Right cardiac atrium (tissue), 5 donors: ENCODE measurements at regions not wholly inside any gene's neighbourhood (a gene's known extent, or its start where the extent isn't known, plus 50 kb on each side); places are given as distances from the start of the nearest gene placed in this dataset.
"Not testable (repeated sequence)": the region's sequence is repeated elsewhere in the genome, so short reads cannot be mapped to it uniquely, and the experiment has no call there.

ENCODE experiments used
- ATAC-seq, 2 donors: fragments of 200-7000 bp; cut with Tn5 transposase; one replicate each; pipeline versions ENCODE4 v1.8.0 to v1.9.1; 2020; ENCODE audit warnings: moderate library complexity in 2 of 2, mild to moderate bottlenecking in 1 of 2
- DNase-seq, 3 donors: peaks; one replicate each; pipeline ENCODE4 v3.0.0-alpha.2; 2020
- H3K27ac ChIP-seq: one replicate; pipeline ENCODE4 v1.5.1; 2013; ENCODE audit warnings: mild to moderate bottlenecking, low read length, control low read depth, moderate library complexity
- H3K27me3 ChIP-seq: one replicate; pipeline ENCODE4 v1.6.1; 2013; ENCODE audit not compliant: control insufficient read depth, insufficient read depth
- H3K4me1 ChIP-seq: one replicate; pipeline ENCODE4 v1.6.1; 2013; ENCODE audit warnings: low read length; ENCODE audit not compliant: control insufficient read depth, insufficient read depth
- H3K4me3 ChIP-seq: one replicate; pipeline ENCODE4 v1.5.1; 2013; ENCODE audit warnings: low read length, control low read depth
- H3K9me3 ChIP-seq: one replicate; pipeline ENCODE4 v1.6.1; 2013; ENCODE audit warnings: low read length; ENCODE audit not compliant: control insufficient read depth
- WGBS: extraction: QIAGEN DNeasy Blood & Tissue Kit; methylation state at CpG from one replicate; pipeline ENCODE4 v1.1.7; 2013; 5-methylcytosine and 5-hydroxymethylcytosine counted together
- intact Hi-C, 4 donors: fragments of 100-400 bp; cut with DNase I; formaldehyde crosslinking; loops; one replicate each; pipeline versions ENCODE4 v1.11.0 to v1.14.0; 2022 to 2023
- donor health status: healthy with polysubstance abuse.
- donor health status: DM: no; HTN: yes; CAD: no.
- donor health status: DM: no; HTN: no; CAD: no.
- donor health status: DM: no; HTN: yes; CAD: no; lungs with severe emphysema.
- donor health status: DM: yes; HTN: yes; CAD: no.

DNA sequence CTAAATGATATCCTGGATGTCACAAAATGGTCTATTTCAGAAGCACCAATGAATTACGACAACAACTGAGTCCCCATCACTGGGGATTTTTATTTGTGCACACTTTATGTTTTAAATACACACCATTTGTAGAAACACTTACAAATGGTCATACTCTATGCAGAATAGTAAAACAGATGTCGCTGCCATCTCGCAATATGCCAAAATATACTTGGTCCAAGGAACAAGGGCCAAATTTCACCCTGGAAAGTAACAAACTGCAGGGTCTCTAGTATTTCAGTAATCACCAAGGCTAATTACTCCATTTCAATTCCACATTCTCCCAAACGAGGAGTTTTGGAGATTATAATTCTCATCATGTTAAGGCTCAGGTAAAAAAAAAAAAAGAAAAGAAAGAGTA, 215.2 kb downstream of the LMBRD1 start:
- WGBS, result 85% methylated on average over 4 of the region's 4 CpGs
- intact Hi-C loops, result no loop called here
- no peak overlapping the region for H3K4me3 ChIP-seq
- H3K9me3 ChIP-seq, result no peaks in the 10 kb centered on the region
- no peaks in the 10 kb centered on the region for H3K27me3 ChIP-seq
- ATAC-seq, result no peak
- no peak for DNase-seq
- H3K27ac ChIP-seq, result no peak overlapping the region
- no peaks in the 10 kb centered on the region for H3K4me1 ChIP-seq

DNA sequence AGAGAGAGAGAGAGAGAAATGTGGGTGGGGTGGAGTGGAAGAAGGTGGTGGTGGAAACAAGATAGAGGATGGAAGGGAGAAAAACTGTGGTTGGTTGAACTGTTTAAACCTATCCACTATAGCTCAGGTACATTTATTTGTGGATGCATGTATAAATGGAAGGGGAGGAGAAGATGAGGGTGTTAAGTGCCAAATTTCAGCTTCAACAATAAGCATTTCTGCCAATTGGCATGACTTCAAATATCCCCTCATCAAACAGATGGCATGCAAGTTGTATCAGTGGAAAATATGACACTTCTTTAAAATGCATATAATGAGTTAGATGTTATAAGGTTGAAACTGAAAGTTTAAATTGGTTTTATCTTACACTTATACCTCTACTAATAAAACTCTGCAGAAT, 216.1 kb downstream of the LMBRD1 start:
- intact Hi-C loops, result no loop called here
- Histone ChIP-seq H3K4me1 (no peaks in the 10 kb centered on the region), H3K4me3 (no peak overlapping the region), H3K27me3 (no peaks in the 10 kb centered on the region), H3K9me3 (no peaks in the 10 kb centered on the region), H3K27ac (no peak overlapping the region)
- no peak for DNase-seq
- no peak for ATAC-seq

DNA sequence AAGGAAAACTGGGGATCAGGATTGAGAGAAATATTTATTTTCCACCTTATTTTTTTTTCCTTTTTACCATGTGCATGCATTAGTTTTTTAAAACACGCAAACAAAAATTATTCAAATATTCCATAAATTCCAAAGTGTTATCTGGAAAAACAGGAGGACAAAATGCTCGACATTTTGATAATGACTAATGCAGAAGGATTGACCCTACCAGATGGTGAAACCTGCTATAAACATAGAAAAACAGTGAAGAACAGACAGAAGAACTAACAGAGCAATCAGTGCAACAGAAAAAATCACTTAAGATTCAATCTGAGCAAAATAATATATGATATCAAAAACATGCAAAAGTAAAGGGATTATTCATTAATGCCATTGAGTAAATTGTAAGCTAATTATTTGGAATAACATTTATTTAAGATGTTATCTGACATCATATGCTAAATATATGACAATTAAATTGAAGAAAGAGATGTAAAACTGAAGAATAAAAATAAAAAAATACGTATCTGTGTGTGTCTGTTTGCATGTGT, 218.4 kb downstream of the LMBRD1 start:
- no peak for ATAC-seq
- DNase-seq, result no peak
- H3K27me3 ChIP-seq, result no peaks in the 10 kb centered on the region
- 55% methylated on average over 3 of the region's 3 CpGs for WGBS
- intact Hi-C loops, result no loop called here
- no peaks in the 10 kb centered on the region for H3K9me3 ChIP-seq
- H3K4me1 ChIP-seq, result no peaks in the 10 kb centered on the region
- H3K4me3 ChIP-seq, result no peak overlapping the region
- H3K27ac ChIP-seq, result no peak overlapping the region

DNA sequence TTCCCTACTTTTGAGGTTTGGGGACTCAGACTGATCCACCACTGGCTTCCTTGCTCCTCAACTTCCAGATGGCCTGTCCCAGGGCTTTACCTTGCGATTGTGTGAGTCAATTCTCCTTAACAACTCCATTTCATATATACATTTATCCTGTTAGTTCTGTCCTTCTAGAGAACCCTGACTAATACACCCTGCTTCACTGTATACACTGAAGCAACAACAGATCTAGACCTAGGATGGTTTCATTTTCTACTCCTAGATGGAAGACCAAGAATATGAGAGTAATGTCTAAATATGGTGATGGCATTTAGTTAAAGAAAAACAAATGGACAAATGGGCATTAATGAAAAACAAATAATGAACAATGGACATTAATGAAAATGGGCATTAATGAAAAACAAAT, 225.6 kb downstream of the LMBRD1 start:
- Histone ChIP-seq H3K4me1 (no peaks in the 10 kb centered on the region), H3K27me3 (no peaks in the 10 kb centered on the region), H3K27ac (no peak overlapping the region), H3K4me3 (no peak overlapping the region), H3K9me3 (no peaks in the 10 kb centered on the region)
- DNase-seq (no peak), ATAC-seq (no peak)
- intact Hi-C loops, result no loop called here
- WGBS, result 81% methylated on average over 1 of the region's 1 CpG

DNA sequence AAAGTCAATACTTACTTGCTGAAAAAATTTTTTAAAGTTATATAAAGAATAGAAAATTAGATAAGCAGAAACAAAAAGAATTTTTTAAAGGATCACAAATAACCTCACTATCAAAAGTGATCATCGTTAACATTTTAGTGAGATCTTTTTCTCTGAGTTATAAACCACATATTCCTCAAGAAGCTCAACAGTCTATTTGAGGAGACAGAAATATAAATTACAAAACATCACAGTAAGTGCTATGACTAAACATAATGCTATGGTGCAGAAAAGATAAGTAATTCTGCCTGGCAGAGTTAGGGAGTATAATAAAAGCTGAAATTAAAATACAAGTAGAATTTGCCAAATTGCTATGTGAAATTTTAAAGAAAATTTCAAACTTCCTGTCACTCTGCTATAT, 226.7 kb downstream of the LMBRD1 start:
- DNase-seq (no peak), ATAC-seq (no peak)
- 92% methylated on average over 1 of the region's 1 CpG for WGBS
- Histone ChIP-seq H3K4me1 (no peaks in the 10 kb centered on the region), H3K9me3 (no peaks in the 10 kb centered on the region), H3K27ac (no peak overlapping the region), H3K4me3 (no peak overlapping the region), H3K27me3 (no peaks in the 10 kb centered on the region)
- intact Hi-C loops, result no loop called here

DNA sequence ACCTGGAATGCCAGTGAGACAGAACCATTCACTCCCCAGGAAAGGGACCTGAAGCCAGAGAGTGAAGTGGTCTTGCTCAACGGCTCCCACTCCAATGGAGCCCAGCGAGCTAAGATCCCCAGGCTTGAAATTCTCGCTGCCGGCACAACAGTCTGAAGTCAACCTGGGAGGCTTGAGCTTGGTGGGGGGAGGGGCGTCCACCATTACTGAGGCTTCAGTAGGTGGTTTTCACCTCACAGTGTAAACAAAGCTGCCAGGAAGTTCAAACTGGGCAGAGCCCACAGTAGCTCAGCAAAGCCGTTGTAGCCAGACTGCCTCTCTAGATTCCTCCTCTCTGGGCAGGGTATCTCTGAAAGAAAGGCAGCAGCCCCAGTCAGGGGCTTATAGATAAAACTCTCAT, 236.2 kb downstream of the LMBRD1 start:
- H3K4me1 ChIP-seq, DNase-seq, H3K4me3 ChIP-seq, H3K9me3 ChIP-seq, H3K27me3 ChIP-seq, ATAC-seq, H3K27ac ChIP-seq, intact Hi-C loops: not testable (repeated sequence)
- WGBS, result 79% methylated on average over 6 of the region's 6 CpGs

DNA sequence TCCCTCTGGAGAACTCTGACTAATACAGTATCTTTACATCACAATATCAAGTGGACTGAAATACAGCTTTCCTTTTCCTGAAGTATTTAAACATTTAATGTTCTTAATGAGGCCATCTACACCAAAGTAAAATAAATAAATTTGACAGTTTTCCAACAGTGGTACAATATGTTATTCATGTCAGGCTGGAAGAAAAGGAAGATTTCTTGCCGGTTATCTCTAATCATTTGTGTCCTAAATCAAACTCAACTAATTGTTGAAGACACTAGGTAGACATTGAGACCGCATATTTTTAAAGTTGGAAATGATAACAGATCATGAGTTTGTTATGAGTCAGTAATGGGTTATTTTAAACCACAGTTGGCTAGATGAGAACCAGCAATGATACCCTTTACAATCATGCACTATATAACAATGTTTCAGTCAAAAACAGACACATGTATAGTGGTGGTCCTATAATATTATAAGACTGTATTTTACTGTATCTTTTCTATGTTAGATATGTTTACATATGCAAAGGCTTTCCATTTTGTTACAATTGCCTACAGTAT, 241.6 kb downstream of the LMBRD1 start:
- Histone ChIP-seq H3K4me3 (no peak overlapping the region), H3K4me1 (no peaks in the 10 kb centered on the region), H3K27me3 (no peaks in the 10 kb centered on the region), H3K9me3 (no peaks in the 10 kb centered on the region), H3K27ac (no peak overlapping the region)
- intact Hi-C loops, result no loop called here
- DNase-seq (no peak), ATAC-seq (no peak)
- 84% methylated on average over 2 of the region's 2 CpGs for WGBS

DNA sequence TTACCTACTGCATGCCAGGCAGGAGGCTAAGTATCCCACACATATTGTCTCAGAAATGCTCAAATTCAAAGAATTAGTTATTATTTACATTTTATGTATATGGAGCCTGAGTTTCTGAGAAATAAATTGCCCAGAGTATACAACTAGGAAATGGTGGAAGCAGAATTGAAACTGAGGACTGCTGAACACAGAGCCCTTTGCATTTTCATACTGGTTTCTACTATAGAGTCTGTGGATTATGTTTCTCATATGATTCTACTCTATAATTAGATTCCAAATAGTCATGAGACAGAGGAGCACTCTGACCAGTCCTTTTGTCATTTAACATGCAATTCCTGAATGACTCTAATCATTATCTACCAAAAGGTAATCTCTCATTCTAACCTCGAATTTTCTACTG, 254.3 kb downstream of the LMBRD1 start:
- ATAC-seq, result no peak
- no peak for DNase-seq
- Histone ChIP-seq H3K27me3 (no peaks in the 10 kb centered on the region), H3K27ac (no peak overlapping the region), H3K9me3 (no peaks in the 10 kb centered on the region), H3K4me3 (no peak overlapping the region), H3K4me1 (no peaks in the 10 kb centered on the region)
- 49% methylated on average over 1 of the region's 1 CpG for WGBS
- intact Hi-C loops, result no loop called here

DNA sequence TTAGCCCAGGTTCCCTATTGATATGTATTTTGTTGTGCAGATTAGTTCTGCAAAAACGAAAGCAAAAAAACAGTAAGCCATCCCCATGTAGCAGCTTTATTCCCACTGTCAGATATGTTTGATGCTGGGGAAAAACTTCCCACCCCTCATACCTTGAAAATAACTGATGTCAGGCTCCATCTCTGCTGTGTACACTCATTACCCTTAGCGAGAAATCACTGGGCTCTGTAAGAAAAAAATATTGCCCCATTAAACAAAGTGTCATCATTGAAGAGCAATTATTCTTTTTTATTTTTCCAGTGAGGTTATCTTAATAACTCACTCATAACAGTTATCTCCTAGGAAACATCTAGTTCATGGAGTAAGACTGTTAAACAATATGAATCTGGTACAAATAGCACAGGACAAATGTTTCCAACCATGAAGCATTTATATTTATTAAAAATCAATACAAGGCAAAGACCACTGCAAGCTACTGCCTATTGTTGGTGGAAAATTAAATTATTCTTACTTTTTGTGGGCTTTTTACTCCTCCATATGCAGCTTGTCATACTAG, 268.8 kb downstream of the LMBRD1 start:
- no peak for DNase-seq
- Histone ChIP-seq H3K27me3 (no peaks in the 10 kb centered on the region), H3K9me3 (no peaks in the 10 kb centered on the region), H3K4me1 (no peaks in the 10 kb centered on the region), H3K27ac (no peak overlapping the region), H3K4me3 (no peak overlapping the region)
- WGBS, result 62% methylated on average over 2 of the region's 2 CpGs
- intact Hi-C loops, result no loop called here
- ATAC-seq, result no peak

DNA sequence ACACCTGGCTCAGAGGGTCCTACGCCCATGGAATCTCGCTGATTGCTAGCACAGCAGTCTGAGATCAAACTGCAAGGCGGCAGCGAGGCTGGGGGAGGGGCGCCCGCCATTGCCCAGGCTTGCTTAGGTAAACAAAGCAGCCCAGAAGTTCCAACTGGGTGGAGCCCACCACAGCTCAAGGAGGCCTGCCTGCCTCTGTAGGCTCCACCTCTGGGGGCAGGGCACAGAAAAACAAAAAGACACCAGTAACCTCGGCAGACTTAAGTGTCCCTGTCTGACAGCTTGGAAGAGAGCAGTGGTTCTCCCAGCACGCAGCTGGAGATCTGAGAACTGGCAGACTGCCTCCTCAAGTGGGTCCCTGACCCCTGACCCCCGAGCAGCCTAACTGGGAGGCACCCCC, 281.3 kb downstream of the LMBRD1 start:
- not testable (repeated sequence) for H3K4me3 ChIP-seq
- WGBS, result 50% methylated on average over 3 of the region's 9 CpGs

DNA sequence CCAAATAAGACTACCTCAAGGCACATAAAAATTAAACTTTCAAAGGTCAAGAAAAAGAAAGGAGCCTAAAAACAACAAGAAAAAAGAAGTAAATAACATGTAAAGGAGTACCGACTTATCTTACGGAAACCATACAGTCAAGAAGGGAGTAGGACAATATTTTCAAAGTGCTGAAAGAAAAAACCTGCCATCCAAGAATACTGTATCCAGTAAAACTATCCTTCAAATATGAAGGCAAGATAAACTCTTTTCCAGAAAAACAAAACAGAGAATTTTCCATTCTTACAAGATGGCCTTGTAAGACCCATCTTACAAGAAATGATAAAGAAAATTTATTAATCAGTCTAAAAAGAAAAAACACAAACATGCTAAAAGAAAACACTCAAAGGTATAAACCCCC, 302.2 kb downstream of the LMBRD1 start:
- ATAC-seq (no peak), DNase-seq (no peak)
- Histone ChIP-seq H3K4me3 (no peak overlapping the region), H3K4me1 (no peaks in the 10 kb centered on the region), H3K9me3 (no peaks in the 10 kb centered on the region), H3K27ac (no peak overlapping the region), H3K27me3 (no peaks in the 10 kb centered on the region)
- intact Hi-C loops, result no loop called here
- WGBS, result 98% methylated on average over 2 of the region's 2 CpGs

More for the DNA sequence above, 281.3 kb downstream of the LMBRD1 start:
- ATAC-seq, DNase-seq, H3K4me1 ChIP-seq, H3K27me3 ChIP-seq, H3K27ac ChIP-seq, intact Hi-C loops, H3K9me3 ChIP-seq: not testable (repeated sequence)

DNA sequence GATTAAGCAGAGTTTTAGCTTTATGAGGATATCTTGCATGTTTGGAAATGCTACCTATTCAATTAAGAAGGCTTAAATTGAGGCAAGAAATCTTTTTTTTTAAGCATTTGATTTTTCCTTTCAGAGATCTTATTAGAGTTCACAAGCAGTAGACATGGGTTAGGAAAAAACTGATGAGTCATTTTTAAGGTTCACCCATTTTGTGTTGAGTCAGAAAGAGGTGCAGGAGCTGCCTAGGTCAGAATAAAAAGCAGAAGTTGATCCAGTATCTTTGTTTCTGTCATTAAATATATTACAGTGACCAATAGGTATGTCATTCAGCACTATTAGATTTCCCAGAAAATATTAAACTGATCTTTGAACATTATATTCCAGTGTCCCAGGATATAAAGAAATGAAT, 306.8 kb downstream of the LMBRD1 start:
- no peak overlapping the region for H3K4me3 ChIP-seq
- DNase-seq (no peak), ATAC-seq (no peak)
- no peaks in the 10 kb centered on the region for H3K4me1 ChIP-seq
- intact Hi-C loops, result no loop called here
- no peak overlapping the region for H3K27ac ChIP-seq
- H3K27me3 ChIP-seq, result no peaks in the 10 kb centered on the region
- H3K9me3 ChIP-seq, result no peaks in the 10 kb centered on the region
